HEK293 (cell line): ENCODE measurements at regions not wholly inside any gene's neighbourhood (a gene's known extent, or its start where the extent isn't known, plus 50 kb on each side); places are given as distances from the start of the nearest gene placed in this dataset.

Experiments
- CTCF ChIA-PET: fragments of 350-600 bp; formaldehyde crosslinking; extraction: SDS; loops from one replicate; lab custom pipeline; 2021; ENCODE audit warnings: antibody characterized with exemption; lab: Yijun Ruan, JAX
- POLR2A ChIA-PET: fragments of 300-600 bp; formaldehyde crosslinking; extraction: SDS; loops from one replicate; lab custom pipeline; 2020; ENCODE audit warnings: antibody characterized with exemption, inconsistent platforms; lab: Yijun Ruan, JAX
- H3K27ac ChIP-seq: fragments of 200-500 bp; sonication (Bioruptor generic); 2 replicates; pipeline ENCODE4 v1.5.1; 2014; ENCODE audit warnings: low read depth, low read length, control low read depth, inconsistent platforms; ENCODE audit errors: extremely low read depth
- H3K36me3 ChIP-seq, 2 experiments: fragments of 200-500 bp in 1 of 2; sonication (Bioruptor generic) in 1 of 2; 1 replicate in 1 of 2; 2 replicates in 1 of 2; pipeline ENCODE4 v1.5.1; 2014 to 2017; ENCODE audit warnings: inconsistent platforms in 2 of 2, low read length in 2 of 2; ENCODE audit not compliant: control insufficient read depth in 2 of 2, insufficient read depth in 1 of 2
- H3K4me1 ChIP-seq: fragments of 200-500 bp; sonication (Bioruptor generic); 2 replicates; pipeline ENCODE4 v1.5.1; 2014; ENCODE audit warnings: mild to moderate bottlenecking, low read length, inconsistent platforms; ENCODE audit not compliant: control insufficient read depth, insufficient read depth
- H3K4me3 ChIP-seq: 2 replicates; pipeline ENCODE4 v1.5.1; 2011; ENCODE audit warnings: low read depth, mild to moderate bottlenecking, control low read depth, low read length, moderate library complexity
- H3K9me3 ChIP-seq: fragments of 200-500 bp; sonication (Bioruptor generic); 2 replicates; pipeline ENCODE4 v1.5.1; 2014; ENCODE audit warnings: low read depth, low read length, inconsistent platforms; ENCODE audit not compliant: control insufficient read depth, insufficient read depth
- BCL11A ChIP-seq: fragments of 450-650 bp; formaldehyde crosslinking; IDR thresholded peaks from 2 replicates; pipeline ENCODE4 v1.5.1; 2016; ENCODE audit warnings: low read depth, missing biosample characterization, missing genetic modification characterization
- FEZF1 ChIP-seq: fragments of 450-650 bp; formaldehyde crosslinking; IDR thresholded peaks from 2 replicates; pipeline ENCODE4 v1.5.1; 2016; ENCODE audit warnings: missing biosample characterization, missing genetic modification characterization
- HIC1 ChIP-seq: fragments of 450-650 bp; formaldehyde crosslinking; IDR thresholded peaks from 2 replicates; pipeline ENCODE4 v1.5.1; 2016; ENCODE audit warnings: missing biosample characterization, missing genetic modification characterization
- INSM2 ChIP-seq: fragments of 450-650 bp; formaldehyde crosslinking; IDR thresholded peaks from 2 replicates; pipeline ENCODE4 v1.5.1; 2016; ENCODE audit warnings: missing biosample characterization, missing genetic modification characterization
- KLF10 ChIP-seq: fragments of 450-650 bp; IDR thresholded peaks from 2 replicates; pipeline ENCODE4 v1.5.1; 2018; ENCODE audit warnings: missing biosample characterization, mild to moderate bottlenecking, missing genetic modification characterization
- KLF16 ChIP-seq: fragments of 450-650 bp; formaldehyde crosslinking; IDR thresholded peaks from 2 replicates; pipeline ENCODE4 v1.5.1; 2017; ENCODE audit warnings: missing biosample characterization, missing genetic modification characterization
- PATZ1 ChIP-seq: fragments of 450-650 bp; formaldehyde crosslinking; IDR thresholded peaks from 2 replicates; pipeline ENCODE4 v1.5.1; 2016; ENCODE audit warnings: missing biosample characterization, missing genetic modification characterization
- PRDM10 ChIP-seq: fragments of 450-650 bp; formaldehyde crosslinking; IDR thresholded peaks from 2 replicates; pipeline ENCODE4 v1.5.1; 2016; ENCODE audit warnings: missing biosample characterization, missing genetic modification characterization
- REPIN1 ChIP-seq: fragments of 450-650 bp; formaldehyde crosslinking; IDR thresholded peaks from 2 replicates; pipeline ENCODE4 v1.5.1; 2017; ENCODE audit warnings: missing biosample characterization, missing genetic modification characterization, low read depth
- ZFP41 ChIP-seq: fragments of 450-650 bp; formaldehyde crosslinking; IDR thresholded peaks from 2 replicates; pipeline ENCODE4 v1.5.1; 2016; ENCODE audit warnings: missing biosample characterization, missing genetic modification characterization, borderline replicate concordance
- ZNF157 ChIP-seq: fragments of 450-650 bp; formaldehyde crosslinking; IDR thresholded peaks from 2 replicates; pipeline ENCODE4 v1.5.1; 2016; ENCODE audit warnings: missing biosample characterization, missing genetic modification characterization
- ZNF169 ChIP-seq: fragments of 450-650 bp; formaldehyde crosslinking; IDR thresholded peaks from 2 replicates; pipeline ENCODE4 v1.5.1; 2016; ENCODE audit warnings: missing biosample characterization, missing genetic modification characterization
- ZNF202 ChIP-seq: fragments of 450-650 bp; formaldehyde crosslinking; IDR thresholded peaks from 2 replicates; pipeline ENCODE4 v1.5.1; 2016; ENCODE audit warnings: missing biosample characterization, missing genetic modification characterization, borderline replicate concordance
- ZNF23 ChIP-seq: fragments of 450-650 bp; formaldehyde crosslinking; IDR thresholded peaks from 2 replicates; pipeline ENCODE4 v1.5.1; 2016; ENCODE audit warnings: missing biosample characterization, missing genetic modification characterization, borderline replicate concordance
- ZNF24 ChIP-seq: fragments of 450-650 bp; formaldehyde crosslinking; IDR thresholded peaks from 2 replicates; pipeline ENCODE4 v1.5.1; 2016; ENCODE audit warnings: missing biosample characterization, missing genetic modification characterization
- ZNF324 ChIP-seq: fragments of 450-650 bp; formaldehyde crosslinking; IDR thresholded peaks from 2 replicates; pipeline ENCODE4 v1.5.1; 2016; ENCODE audit warnings: missing biosample characterization, missing genetic modification characterization
- ZNF423 ChIP-seq: fragments of 450-650 bp; formaldehyde crosslinking; IDR thresholded peaks from 2 replicates; pipeline ENCODE4 v1.5.1; 2016; ENCODE audit warnings: missing biosample characterization, missing genetic modification characterization
- ZNF514 ChIP-seq: fragments of 450-650 bp; formaldehyde crosslinking; IDR thresholded peaks from 2 replicates; pipeline ENCODE4 v1.5.1; 2016; ENCODE audit warnings: missing biosample characterization, missing genetic modification characterization
- ZNF610 ChIP-seq: fragments of 450-650 bp; formaldehyde crosslinking; IDR thresholded peaks from 2 replicates; pipeline ENCODE4 v1.5.1; 2016; ENCODE audit warnings: missing biosample characterization, missing genetic modification characterization, borderline replicate concordance
- ZNF629 ChIP-seq: fragments of 450-650 bp; formaldehyde crosslinking; IDR thresholded peaks from 2 replicates; pipeline ENCODE4 v1.5.1; 2017; ENCODE audit warnings: missing biosample characterization, missing genetic modification characterization
- ZNF654 ChIP-seq: fragments of 450-650 bp; formaldehyde crosslinking; IDR thresholded peaks from 2 replicates; pipeline ENCODE4 v1.5.1; 2016; ENCODE audit warnings: low read depth, missing biosample characterization, missing genetic modification characterization
- ZNF701 ChIP-seq: fragments of 450-650 bp; formaldehyde crosslinking; IDR thresholded peaks from 2 replicates; pipeline ENCODE4 v1.5.1; 2016; ENCODE audit warnings: missing biosample characterization, missing genetic modification characterization
- ZNF792 ChIP-seq: fragments of 450-650 bp; formaldehyde crosslinking; IDR thresholded peaks from 2 replicates; pipeline ENCODE4 v1.5.1; 2016; ENCODE audit warnings: missing biosample characterization, missing genetic modification characterization
- ZNF837 ChIP-seq: fragments of 450-650 bp; formaldehyde crosslinking; IDR thresholded peaks from 2 replicates; pipeline ENCODE4 v1.5.1; 2016; ENCODE audit warnings: missing biosample characterization, missing genetic modification characterization
- ZSCAN18 ChIP-seq: fragments of 450-650 bp; formaldehyde crosslinking; IDR thresholded peaks from 2 replicates; pipeline ENCODE4 v1.5.1; 2016; ENCODE audit warnings: missing biosample characterization, missing genetic modification characterization

GRCh38 chr10:20981419-20981953 is 84.4 kb upstream of the NEBL start:
- Histone ChIP-seq H3K4me1 (no peaks in the 10 kb centered on the region), H3K36me3 (no peaks in the 10 kb centered on the region), H3K4me3 (no peak overlapping the region), H3K27ac (no peak overlapping the region), H3K9me3 (no peaks in the 10 kb centered on the region)
- ChIA-PET CTCF (no interaction called here), POLR2A (no interaction called here)
- TF ChIP-seq KLF16: no peak
- TF ChIP-seq HIC1 (tag by site-specific recombination): no peak
- no peak for TF ChIP-seq ZNF423 (tag by site-specific recombination)
- TF ChIP-seq INSM2: no peak
- TF ChIP-seq ZNF629 (tag by site-specific recombination): no peak
- TF ChIP-seq ZNF23: no peak
- no peak for TF ChIP-seq ZNF514 (tag by site-specific recombination)
- no peak for TF ChIP-seq REPIN1

GRCh38 chr10:20978617-20979016 is 81.5 kb upstream of the NEBL start:
- TF ChIP-seq ZSCAN18 (no peak), ZNF202 (no peak), ZNF169 (no peak), PATZ1 (tag by site-specific recombination) (no peak), ZFP41 (tag by site-specific recombination) (no peak), ZNF792 (tag by site-specific recombination) (no peak), FEZF1 (tag by site-specific recombination) (no peak), ZNF157 (no peak), ZNF324 (tag by site-specific recombination) (no peak), ZNF24 (tag by site-specific recombination) (no peak), ZNF654 (tag by site-specific recombination) (no peak), BCL11A (tag by site-specific recombination) (no peak), ZNF701 (tag by site-specific recombination) (no peak), PRDM10 (no peak), ZNF837 (tag by site-specific recombination) (no peak), ZNF610 (tag by site-specific recombination) (no peak), KLF10 (tag by site-specific recombination) (no peak)
- no peaks in the 10 kb centered on the region for H3K4me1 ChIP-seq
- H3K4me3 ChIP-seq: no peak overlapping the region
- H3K9me3 ChIP-seq: no peaks in the 10 kb centered on the region
- CTCF ChIA-PET: no interaction called here
- no peaks in the 10 kb centered on the region for H3K36me3 ChIP-seq
- POLR2A ChIA-PET: no interaction called here
- H3K27ac ChIP-seq: no peak overlapping the region
